SU-DHL-6 (cell line): ENCODE measurements at regions not wholly inside any gene's neighbourhood (a gene's known extent, or its start where the extent isn't known, plus 50 kb on each side); places are given as distances from the start of the nearest gene placed in this dataset.

ENCODE experiments used
- H2AFZ ChIP-seq: fragments of 200-600 bp; sonication (generic); 2 replicates; pipeline ENCODE4 v1.6.1; 2014; ENCODE audit warnings: low read depth, mild to moderate bottlenecking, moderate library complexity, mixed read lengths, antibody characterized with exemption, low read length; ENCODE audit not compliant: severe bottlenecking
- H3F3A ChIP-seq: fragments of 200-600 bp; shearing (Covaris generic); 2 replicates; pipeline ENCODE4 v1.6.0; 2016; ENCODE audit warnings: antibody characterized with exemption, mild to moderate bottlenecking; ENCODE audit not compliant: insufficient read depth
- H3K27ac ChIP-seq: fragments of 200-600 bp; sonication (generic); 2 replicates; pipeline ENCODE4 v1.5.1; 2016; ENCODE audit warnings: low read depth, mild to moderate bottlenecking, low read length, moderate library complexity, mixed read lengths
- H3K27me3 ChIP-seq: fragments of 200-600 bp; sonication (generic), shearing (Covaris generic); 2 replicates; pipeline ENCODE4 v1.6.0; 2014; ENCODE audit warnings: mild to moderate bottlenecking, low read length
- H3K36me3 ChIP-seq: fragments of 200-600 bp; sonication (generic); 2 replicates; pipeline ENCODE4 v1.6.1; 2014; ENCODE audit warnings: mild to moderate bottlenecking, low read length, mixed read lengths
- H3K4me2 ChIP-seq: fragments of 300-600, 200-600 bp; shearing (Covaris generic), sonication (generic); 2 replicates; pipeline ENCODE4 v1.6.0; 2014; ENCODE audit warnings: low read length, low read depth, mild to moderate bottlenecking; ENCODE audit not compliant: poor library complexity, severe bottlenecking
- H3K4me3 ChIP-seq: fragments of 200-600 bp; sonication (generic); 2 replicates; pipeline ENCODE4 v1.5.1; 2014; ENCODE audit warnings: antibody characterized with exemption, low read length, mild to moderate bottlenecking, mixed read lengths; ENCODE audit not compliant: insufficient read depth, poor library complexity, severe bottlenecking
- H3K79me2 ChIP-seq: fragments of 200-600 bp; sonication (generic); 2 replicates; pipeline ENCODE4 v1.6.1; 2014; ENCODE audit warnings: mild to moderate bottlenecking, low read length, moderate library complexity; ENCODE audit not compliant: insufficient read depth
- H3K9ac ChIP-seq: fragments of 200-600 bp; sonication (generic); 2 replicates; pipeline ENCODE4 v1.7.0; 2014; ENCODE audit warnings: mild to moderate bottlenecking, low read length
- H3K9me2 ChIP-seq: fragments of 200-600 bp; sonication (generic); replicated peaks from 2 replicates; pipeline ENCODE4 v1.6.1; 2014; ENCODE audit warnings: low read length; ENCODE audit not compliant: insufficient read depth
- H3K9me3 ChIP-seq: fragments of 200-600 bp; sonication (generic); 2 replicates; pipeline ENCODE4 v1.6.1; 2014; ENCODE audit warnings: low read length, mixed read lengths; ENCODE audit not compliant: insufficient read depth
- H4K20me1 ChIP-seq: fragments of 200-600 bp; sonication (generic); 2 replicates; pipeline ENCODE4 v1.6.1; 2014; ENCODE audit warnings: low read depth, mild to moderate bottlenecking, antibody characterized with exemption, low read length, moderate library complexity, mixed read lengths
- CTCF ChIP-seq: fragments of 200-600 bp; sonication (generic); IDR thresholded peaks from one replicate; pipeline ENCODE4 v1.5.1; 2017; ENCODE audit warnings: antibody characterized with exemption, mild to moderate bottlenecking, low read length, moderate library complexity; ENCODE audit not compliant: insufficient read depth, poor library complexity, severe bottlenecking
- EZH2phosphoT487 ChIP-seq: fragments of 200-600 bp; sonication (generic), shearing (Covaris generic); conservative IDR thresholded peaks from 2 replicates; pipeline ENCODE4 v1.6.1; 2018; ENCODE audit warnings: mild to moderate bottlenecking, antibody characterized with exemption, low read length, moderate library complexity, mixed read lengths

GRCh38 chr1:10856863-10857598 is 60.6 kb upstream of the CASZ1 start:
- Histone ChIP-seq H3K4me2 (no peak overlapping the region), H3K27ac (no peak overlapping the region), H3K27me3 (no peaks in the 10 kb centered on the region), H3K4me3 (no peak overlapping the region), H2AFZ (no peak overlapping the region), H3F3A (no peaks in the 10 kb centered on the region), H3K79me2 (no peaks in the 10 kb centered on the region), H3K9ac (no peak overlapping the region), H4K20me1 (no peaks in the 10 kb centered on the region), H3K36me3 (no peaks in the 10 kb centered on the region), H3K9me3 (no peaks in the 10 kb centered on the region; the same call in 1 of the 2 replicates), H3K9me2 (no peaks in the 10 kb centered on the region)
- no peak for TF ChIP-seq EZH2phosphoT487
- TF ChIP-seq CTCF: no peak

DNA sequence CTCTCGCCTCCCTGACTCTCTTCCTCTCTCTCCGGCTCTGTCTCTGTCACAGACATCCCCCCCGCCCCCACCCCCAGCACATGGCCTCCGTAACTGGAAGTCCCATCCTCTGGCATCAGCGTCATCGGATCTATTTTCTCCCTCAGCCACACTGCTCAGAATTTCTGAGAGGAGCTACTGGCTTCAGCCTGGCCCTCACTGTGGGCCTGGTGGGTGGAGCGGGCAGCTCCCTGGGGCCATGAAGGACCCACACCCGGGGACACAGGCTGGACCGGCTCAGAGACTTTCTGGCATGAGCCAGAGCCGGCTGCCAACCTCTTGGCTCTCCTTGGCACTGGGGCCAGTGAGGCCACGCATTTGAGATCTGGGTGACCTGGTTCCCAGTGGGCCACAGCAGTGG is 61.2 kb upstream of the CASZ1 start:
- Histone ChIP-seq H3K4me3 (no peak overlapping the region), H2AFZ (no peak overlapping the region), H3K36me3 (no peaks in the 10 kb centered on the region), H3K9ac (no peak overlapping the region), H3K27me3 (no peaks in the 10 kb centered on the region), H3F3A (no peaks in the 10 kb centered on the region), H4K20me1 (no peaks in the 10 kb centered on the region), H3K9me2 (no peaks in the 10 kb centered on the region), H3K27ac (no peak overlapping the region), H3K4me2 (no peak overlapping the region), H3K9me3 (no peaks in the 10 kb centered on the region; the same call in 1 of the 2 replicates), H3K79me2 (no peaks in the 10 kb centered on the region)
- TF ChIP-seq CTCF (no peak), EZH2phosphoT487 (no peak)

DNA sequence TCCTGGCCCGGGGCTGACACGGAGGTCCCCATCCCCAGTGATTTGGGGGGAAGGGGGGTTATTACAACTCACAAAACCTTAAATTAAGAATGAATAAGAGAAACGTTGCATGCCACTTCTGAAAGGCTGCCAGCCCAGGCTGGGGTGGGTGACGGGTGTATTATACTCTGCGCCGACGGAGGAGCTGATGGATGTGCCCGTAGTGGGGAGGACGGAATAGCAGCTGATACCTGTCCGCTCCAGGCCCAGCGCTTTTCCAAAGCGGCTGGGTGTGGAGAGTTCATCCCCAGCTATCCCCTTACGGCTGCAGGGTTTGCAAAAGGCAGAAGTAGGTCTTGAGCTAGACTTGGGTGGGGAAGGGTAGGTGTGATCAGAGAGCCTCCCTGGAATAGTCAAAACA is 63.8 kb upstream of the CASZ1 start:
- H3K4me2 ChIP-seq: no peak overlapping the region
- no peak overlapping the region for H3K27ac ChIP-seq
- no peaks in the 10 kb centered on the region for H3K36me3 ChIP-seq
- no peaks in the 10 kb centered on the region for H3K27me3 ChIP-seq
- H3F3A ChIP-seq: no peaks in the 10 kb centered on the region
- H3K9ac ChIP-seq: no peak overlapping the region
- no peaks in the 10 kb centered on the region for H4K20me1 ChIP-seq
- no peaks in the 10 kb centered on the region for H3K9me3 ChIP-seq
- no peak overlapping the region for H3K4me3 ChIP-seq
- TF ChIP-seq CTCF (no peak), EZH2phosphoT487 (no peak)
- no peaks in the 10 kb centered on the region for H3K9me2 ChIP-seq
- H2AFZ ChIP-seq: no peak overlapping the region
- no peaks in the 10 kb centered on the region for H3K79me2 ChIP-seq
